Liver (tissue), 8 donors: ENCODE measurements at regions not wholly inside any gene's neighbourhood (a gene's known extent, or its start where the extent isn't known, plus 50 kb on each side); places are given as distances from the start of the nearest gene placed in this dataset.

Experiments
- DNase-seq: peaks from one replicate; pipeline ENCODE4 v3.0.0-alpha.2; 2017; ENCODE audit warnings: low spot score
- H3K27ac ChIP-seq, 2 donors: one replicate each; pipeline ENCODE4 v1.7.0; 2013; ENCODE audit warnings: inconsistent platforms in 2 of 2, low read length in 2 of 2, control low read depth in 1 of 2, low read depth in 1 of 2, mild to moderate bottlenecking in 1 of 2
- H3K27me3 ChIP-seq, 4 donors: one replicate each; pipeline versions ENCODE4 v1.6.1 to v1.7.0; 2013; ENCODE audit warnings: low read length in 3 of 4, inconsistent platforms in 1 of 4, mild to moderate bottlenecking in 1 of 4, moderate library complexity in 1 of 4; ENCODE audit not compliant: control insufficient read depth in 4 of 4, insufficient read depth in 4 of 4
- H3K36me3 ChIP-seq, 4 donors: one replicate each; pipeline versions ENCODE4 v1.6.1 to v1.7.0; 2013; ENCODE audit warnings: low read length in 3 of 4, mild to moderate bottlenecking in 3 of 4, low read depth in 1 of 4, moderate library complexity in 1 of 4; ENCODE audit not compliant: control insufficient read depth in 4 of 4, insufficient read depth in 3 of 4
- H3K4me1 ChIP-seq, 4 donors: one replicate each; pipeline versions ENCODE4 v1.6.1 to v1.7.0; 2013; ENCODE audit warnings: low read length in 3 of 4, mild to moderate bottlenecking in 3 of 4, moderate library complexity in 1 of 4; ENCODE audit not compliant: control insufficient read depth in 4 of 4, insufficient read depth in 4 of 4
- H3K4me3 ChIP-seq, 3 donors: one replicate each; pipeline versions ENCODE4 v1.6.1 to v1.7.0; 2013; ENCODE audit warnings: low read length in 3 of 3, control low read depth in 1 of 3, low read depth in 1 of 3, mild to moderate bottlenecking in 1 of 3
- H3K9ac ChIP-seq, 2 donors: one replicate each; pipeline ENCODE4 v1.7.0; 2013; ENCODE audit warnings: low read length in 2 of 2, mild to moderate bottlenecking in 2 of 2, moderate library complexity in 2 of 2, control low read depth in 1 of 2, low read depth in 1 of 2
- H3K9me3 ChIP-seq, 4 donors: one replicate each; pipeline versions ENCODE4 v1.6.1 to v1.7.0; 2013; ENCODE audit warnings: low read length in 3 of 4; ENCODE audit not compliant: control insufficient read depth in 4 of 4
- EGR1 ChIP-seq, 2 donors: IDR thresholded peaks; 2 replicates each; pipeline ENCODE4 v1.6.1; 2016 to 2018; ENCODE audit warnings: antibody characterized with exemption in 2 of 2, low read depth in 2 of 2
- FOXA1 ChIP-seq: IDR thresholded peaks from 2 replicates; pipeline ENCODE4 v1.6.1; 2016; ENCODE audit warnings: antibody characterized with exemption
- FOXA2 ChIP-seq: IDR thresholded peaks from 2 replicates; pipeline ENCODE4 v1.6.1; 2016; ENCODE audit warnings: antibody characterized with exemption
- GABPA ChIP-seq, 2 donors: IDR thresholded peaks in 1 of 2; conservative IDR thresholded peaks in 1 of 2; 2 replicates each; pipeline ENCODE4 v1.6.1; 2016; ENCODE audit warnings: antibody characterized with exemption in 2 of 2, mild to moderate bottlenecking in 1 of 2, moderate library complexity in 1 of 2
- HNF4A ChIP-seq, 2 donors: conservative IDR thresholded peaks; 2 replicates each; pipeline ENCODE4 v1.6.1; 2016; ENCODE audit warnings: antibody characterized with exemption in 2 of 2, mild to moderate bottlenecking in 2 of 2
- HNF4G ChIP-seq: IDR thresholded peaks from 2 replicates; pipeline ENCODE4 v1.6.1; 2016; ENCODE audit warnings: antibody characterized with exemption
- JUND ChIP-seq, 2 donors: IDR thresholded peaks; 2 replicates each; pipeline ENCODE4 v1.6.1; 2016; ENCODE audit warnings: antibody characterized with exemption in 2 of 2
- MAX ChIP-seq: IDR thresholded peaks from 2 replicates; pipeline ENCODE4 v1.6.1; 2016; ENCODE audit warnings: antibody characterized with exemption
- NR2F2 ChIP-seq: IDR thresholded peaks from 2 replicates; pipeline ENCODE4 v1.6.1; 2016; ENCODE audit warnings: antibody characterized with exemption
- RAD21 ChIP-seq, 2 donors: IDR thresholded peaks; 2 replicates each; pipeline ENCODE4 v1.6.1; 2016; ENCODE audit warnings: antibody characterized with exemption in 2 of 2, mild to moderate bottlenecking in 2 of 2
- REST ChIP-seq: IDR thresholded peaks from 2 replicates; pipeline ENCODE4 v1.6.1; 2016; ENCODE audit warnings: antibody characterized with exemption, mild to moderate bottlenecking
- RXRA ChIP-seq, 2 donors: IDR thresholded peaks; 2 replicates each; pipeline ENCODE4 v1.6.1; 2017 to 2018; ENCODE audit warnings: antibody characterized with exemption in 2 of 2, mild to moderate bottlenecking in 1 of 2
- SP1 ChIP-seq: IDR thresholded peaks from 2 replicates; pipeline ENCODE4 v1.6.1; 2018; ENCODE audit warnings: antibody characterized with exemption, mild to moderate bottlenecking
- TAF1 ChIP-seq: conservative IDR thresholded peaks from 2 replicates; pipeline ENCODE4 v1.6.1; 2016; ENCODE audit warnings: antibody characterized with exemption, mild to moderate bottlenecking
- YY1 ChIP-seq: IDR thresholded peaks from 2 replicates; pipeline ENCODE4 v1.6.1; 2016; ENCODE audit warnings: antibody characterized with exemption, mild to moderate bottlenecking
- WGBS: extraction: QIAGEN DNeasy Blood & Tissue Kit; methylation state at CpG from one replicate; pipeline ENCODE4 v1.1.7; 2013; 5-methylcytosine and 5-hydroxymethylcytosine counted together
- TF ChIP-seq, protein P1 (sequence below): IDR thresholded peaks from 2 replicates; pipeline ENCODE4 v1.6.1; 2016; ENCODE audit warnings: antibody characterized with exemption
- TF ChIP-seq, protein P2 (sequence below): fragments of 150-350 bp; IDR thresholded peaks from 2 replicates; pipeline ENCODE4 v1.5.1; 2017; ENCODE audit warnings: improper control_type of control experiment, low read depth, low read length; ENCODE audit not compliant: missing input control
- TF ChIP-seq, protein P3 (sequence below): IDR thresholded peaks from 2 replicates; pipeline ENCODE4 v1.6.1; 2016; ENCODE audit warnings: antibody characterized with exemption
- donor health status: healthy.
- donor health status: healthy.
- donor health status: healthy.
- donor health status: healthy.
- donor health status: healthy.

DNA sequence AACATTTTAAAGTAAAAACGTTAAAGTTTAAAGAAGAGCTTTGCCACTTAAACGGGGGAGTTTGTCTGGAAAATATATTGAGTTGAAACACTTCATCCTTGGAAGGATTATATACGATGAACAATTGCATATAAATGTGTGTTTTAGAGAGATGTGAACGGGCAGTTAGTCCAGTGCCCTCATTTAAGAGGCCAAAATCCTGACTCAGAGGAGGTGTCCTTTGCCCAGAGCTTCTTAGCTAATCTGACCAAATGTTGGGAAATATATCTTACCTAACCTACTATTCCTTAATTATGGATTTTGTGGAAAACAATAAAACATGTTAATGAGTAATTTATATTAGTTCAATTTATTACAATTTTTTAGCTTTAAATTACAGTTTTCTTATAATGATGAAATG, 327.2 kb upstream of the DIPK2B start:
- no peak overlapping the region for H3K9ac ChIP-seq
- DNase-seq, result no peak
- no peaks in the 10 kb centered on the region for H3K9me3 ChIP-seq
- H3K27ac ChIP-seq, result no peak overlapping the region
- H3K36me3 ChIP-seq, result no peaks in the 10 kb centered on the region
- peaks cover 0 to 14% (median 4%) of the 10 kb centered on the region in 4 donors for H3K4me1 ChIP-seq
- TF ChIP-seq JUND (IDR thresholded peaks at IDR 0.05) (peak in 1 of 2 donors; percentile 65), HNF4A (conservative IDR thresholded peaks at IDR 0.05) (peak; percentile 58 to 69), EGR1 (IDR thresholded peaks at IDR 0.05; ENCODE audit: low read depth in 2 of 2) (no peak), REST (no peak), SP1 (no peak), HNF4G (no peak), NR2F2 (no peak), GABPA (IDR thresholded peaks at IDR 0.05 in 1 of 2, conservative IDR thresholded peaks at IDR 0.05 in 1 of 2) (no peak), TAF1 (no peak), RAD21 (IDR thresholded peaks at IDR 0.05) (no peak), YY1 (no peak), MAX (no peak), FOXA1 (no peak), FOXA2 (no peak), RXRA (IDR thresholded peaks at IDR 0.05) (peak in 1 of 2 donors; percentile 52)
- TF ChIP-seq, protein P1, sequence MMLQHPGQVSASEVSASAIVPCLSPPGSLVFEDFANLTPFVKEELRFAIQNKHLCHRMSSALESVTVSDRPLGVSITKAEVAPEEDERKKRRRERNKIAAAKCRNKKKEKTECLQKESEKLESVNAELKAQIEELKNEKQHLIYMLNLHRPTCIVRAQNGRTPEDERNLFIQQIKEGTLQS, result no peak
- TF ChIP-seq, protein P2, sequence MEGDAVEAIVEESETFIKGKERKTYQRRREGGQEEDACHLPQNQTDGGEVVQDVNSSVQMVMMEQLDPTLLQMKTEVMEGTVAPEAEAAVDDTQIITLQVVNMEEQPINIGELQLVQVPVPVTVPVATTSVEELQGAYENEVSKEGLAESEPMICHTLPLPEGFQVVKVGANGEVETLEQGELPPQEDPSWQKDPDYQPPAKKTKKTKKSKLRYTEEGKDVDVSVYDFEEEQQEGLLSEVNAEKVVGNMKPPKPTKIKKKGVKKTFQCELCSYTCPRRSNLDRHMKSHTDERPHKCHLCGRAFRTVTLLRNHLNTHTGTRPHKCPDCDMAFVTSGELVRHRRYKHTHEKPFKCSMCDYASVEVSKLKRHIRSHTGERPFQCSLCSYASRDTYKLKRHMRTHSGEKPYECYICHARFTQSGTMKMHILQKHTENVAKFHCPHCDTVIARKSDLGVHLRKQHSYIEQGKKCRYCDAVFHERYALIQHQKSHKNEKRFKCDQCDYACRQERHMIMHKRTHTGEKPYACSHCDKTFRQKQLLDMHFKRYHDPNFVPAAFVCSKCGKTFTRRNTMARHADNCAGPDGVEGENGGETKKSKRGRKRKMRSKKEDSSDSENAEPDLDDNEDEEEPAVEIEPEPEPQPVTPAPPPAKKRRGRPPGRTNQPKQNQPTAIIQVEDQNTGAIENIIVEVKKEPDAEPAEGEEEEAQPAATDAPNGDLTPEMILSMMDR, result no peak
- TF ChIP-seq, protein P3, sequence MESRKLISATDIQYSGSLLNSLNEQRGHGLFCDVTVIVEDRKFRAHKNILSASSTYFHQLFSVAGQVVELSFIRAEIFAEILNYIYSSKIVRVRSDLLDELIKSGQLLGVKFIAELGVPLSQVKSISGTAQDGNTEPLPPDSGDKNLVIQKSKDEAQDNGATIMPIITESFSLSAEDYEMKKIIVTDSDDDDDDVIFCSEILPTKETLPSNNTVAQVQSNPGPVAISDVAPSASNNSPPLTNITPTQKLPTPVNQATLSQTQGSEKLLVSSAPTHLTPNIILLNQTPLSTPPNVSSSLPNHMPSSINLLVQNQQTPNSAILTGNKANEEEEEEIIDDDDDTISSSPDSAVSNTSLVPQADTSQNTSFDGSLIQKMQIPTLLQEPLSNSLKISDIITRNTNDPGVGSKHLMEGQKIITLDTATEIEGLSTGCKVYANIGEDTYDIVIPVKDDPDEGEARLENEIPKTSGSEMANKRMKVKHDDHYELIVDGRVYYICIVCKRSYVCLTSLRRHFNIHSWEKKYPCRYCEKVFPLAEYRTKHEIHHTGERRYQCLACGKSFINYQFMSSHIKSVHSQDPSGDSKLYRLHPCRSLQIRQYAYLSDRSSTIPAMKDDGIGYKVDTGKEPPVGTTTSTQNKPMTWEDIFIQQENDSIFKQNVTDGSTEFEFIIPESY, result no peak
- H3K27me3 ChIP-seq, result peaks cover 0 to 4% (median 0%) of the 10 kb centered on the region in 4 donors
- no peak overlapping the region for H3K4me3 ChIP-seq
- WGBS, result 54% methylated on average over 4 of the region's 4 CpGs
